Esophagus (tissue), 2 donors: ENCODE measurements at regions not wholly inside any gene's neighbourhood (a gene's known extent, or its start where the extent isn't known, plus 50 kb on each side); places are given as distances from the start of the nearest gene placed in this dataset.

Experiments used
- H3K27ac ChIP-seq, 2 donors: one replicate each; pipeline ENCODE4 v1.5.1; 2013; ENCODE audit warnings: low read depth in 2 of 2, mild to moderate bottlenecking in 2 of 2, inconsistent platforms in 1 of 2, low read length in 1 of 2, moderate library complexity in 1 of 2
- H3K27me3 ChIP-seq, 2 donors: one replicate each; pipeline ENCODE4 v1.6.1; 2013; ENCODE audit warnings: low read length in 2 of 2, control low read depth in 1 of 2, mild to moderate bottlenecking in 1 of 2; ENCODE audit not compliant: insufficient read depth in 2 of 2, control insufficient read depth in 1 of 2
- H3K36me3 ChIP-seq, 2 donors: one replicate each; pipeline ENCODE4 v1.6.1; 2013; ENCODE audit warnings: low read length in 1 of 2; ENCODE audit not compliant: control insufficient read depth in 2 of 2, insufficient read depth in 2 of 2
- H3K4me1 ChIP-seq, 2 donors: one replicate each; pipeline ENCODE4 v1.6.1; 2013; ENCODE audit warnings: low read length in 1 of 2; ENCODE audit not compliant: control insufficient read depth in 2 of 2, insufficient read depth in 2 of 2
- H3K4me3 ChIP-seq, 2 donors: one replicate each; pipeline ENCODE4 v1.5.1; 2013; ENCODE audit warnings: low read length in 2 of 2, mild to moderate bottlenecking in 2 of 2, low read depth in 1 of 2, moderate library complexity in 1 of 2
- H3K9me3 ChIP-seq, 2 donors: one replicate each; pipeline ENCODE4 v1.6.1; 2013; ENCODE audit warnings: mild to moderate bottlenecking in 2 of 2, low read depth in 1 of 2, low read length in 1 of 2, moderate library complexity in 1 of 2; ENCODE audit not compliant: control insufficient read depth in 2 of 2, insufficient read depth in 1 of 2
- WGBS, 2 donors: extraction: QIAGEN DNeasy Blood & Tissue Kit; methylation state at CpG; one replicate each; pipeline ENCODE4 v1.1.7; 2013; 5-methylcytosine and 5-hydroxymethylcytosine counted together
- donor health status: healthy with polysubstance abuse.
- donor health status: Bipolar disorder and iron deficiency.

- H3K27me3 ChIP-seq, result no peaks in the 10 kb centered on the region
- H3K4me3 ChIP-seq, result no peak overlapping the region
- H3K27ac ChIP-seq, result no peak overlapping the region
- H3K4me1 ChIP-seq, result peaks cover 3 to 5% of the 10 kb centered on the region in 2 donors
- 83 to 89% methylated on average over 12 of the region's 12 CpGs for WGBS, 2 donors
- no peaks in the 10 kb centered on the region for H3K36me3 ChIP-seq
- no peaks in the 10 kb centered on the region for H3K9me3 ChIP-seq
Observed at GRCh38 chr16:80062361-80063030, 462.0 kb upstream of the MAF start.

DNA sequence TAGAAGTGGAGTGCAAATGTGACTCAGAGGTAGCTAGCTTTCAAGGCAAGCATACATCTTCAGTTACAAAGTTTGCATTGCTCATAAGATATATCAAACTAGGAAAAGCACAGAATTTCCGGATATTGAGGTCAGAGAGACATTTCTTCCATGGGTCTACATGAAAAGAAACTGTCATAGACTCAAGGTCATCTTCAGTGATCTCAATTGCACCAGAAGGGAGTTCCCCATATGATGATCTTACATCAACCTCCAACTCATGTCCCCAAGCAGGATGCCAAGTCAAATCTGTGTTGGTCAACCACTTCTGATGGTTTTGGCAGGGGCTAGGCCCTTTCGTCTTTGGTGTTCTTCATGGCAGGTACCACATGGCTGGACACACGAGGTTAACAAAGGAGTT is 459.9 kb upstream of the MAF start:
- H3K27me3 ChIP-seq, result no peaks in the 10 kb centered on the region
- H3K4me3 ChIP-seq, result no peak overlapping the region
- no peaks in the 10 kb centered on the region for H3K36me3 ChIP-seq
- no peaks in the 10 kb centered on the region for H3K9me3 ChIP-seq
- 86 to 88% methylated on average over 3 of the region's 3 CpGs for WGBS, 2 donors
- no peak overlapping the region for H3K27ac ChIP-seq
- H3K4me1 ChIP-seq, result peaks cover 3 to 5% of the 10 kb centered on the region in 2 donors

GRCh38 chr16:80059836-80060235 is 459.3 kb upstream of the MAF start:
- no peak overlapping the region for H3K27ac ChIP-seq

DNA sequence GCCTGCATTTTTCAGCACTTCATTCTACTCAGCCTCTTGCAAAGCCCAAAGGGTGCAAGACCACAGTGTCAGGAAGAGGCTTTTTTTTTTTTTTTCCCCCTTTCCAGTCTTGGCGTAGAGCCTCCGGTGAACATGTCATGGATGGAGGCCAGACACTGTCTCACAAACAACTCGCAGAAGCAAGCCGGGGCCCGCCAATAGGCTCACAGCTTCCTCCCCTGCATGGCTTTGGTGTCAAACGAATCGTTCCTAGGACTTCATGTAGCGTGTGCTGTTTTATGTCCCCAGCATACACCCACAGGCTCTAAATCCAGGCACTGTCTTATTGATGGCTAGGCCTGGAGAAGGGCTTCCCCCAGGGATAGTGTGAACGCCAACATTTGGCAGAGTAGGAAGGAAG is 457.7 kb upstream of the MAF start:
- WGBS, 2 donors, result 22 to 51% methylated on average over 9 of the region's 9 CpGs
- Histone ChIP-seq H3K4me3 (no peak overlapping the region), H3K27me3 (no peaks in the 10 kb centered on the region), H3K4me1 (peaks cover 3 to 5% of the 10 kb centered on the region in 2 donors), H3K9me3 (no peaks in the 10 kb centered on the region), H3K36me3 (no peaks in the 10 kb centered on the region), H3K27ac (peak overlapping the region; percentile 21 to 59)

More at GRCh38 chr16:80059836-80060235, 459.3 kb upstream of the MAF start:
- no peaks in the 10 kb centered on the region for H3K27me3 ChIP-seq
- 28 to 51% methylated on average over 3 of the region's 3 CpGs for WGBS, 2 donors
- no peaks in the 10 kb centered on the region for H3K36me3 ChIP-seq
- no peak overlapping the region for H3K4me3 ChIP-seq
- H3K4me1 ChIP-seq, result peaks cover 3 to 5% of the 10 kb centered on the region in 2 donors
- H3K9me3 ChIP-seq, result no peaks in the 10 kb centered on the region

DNA sequence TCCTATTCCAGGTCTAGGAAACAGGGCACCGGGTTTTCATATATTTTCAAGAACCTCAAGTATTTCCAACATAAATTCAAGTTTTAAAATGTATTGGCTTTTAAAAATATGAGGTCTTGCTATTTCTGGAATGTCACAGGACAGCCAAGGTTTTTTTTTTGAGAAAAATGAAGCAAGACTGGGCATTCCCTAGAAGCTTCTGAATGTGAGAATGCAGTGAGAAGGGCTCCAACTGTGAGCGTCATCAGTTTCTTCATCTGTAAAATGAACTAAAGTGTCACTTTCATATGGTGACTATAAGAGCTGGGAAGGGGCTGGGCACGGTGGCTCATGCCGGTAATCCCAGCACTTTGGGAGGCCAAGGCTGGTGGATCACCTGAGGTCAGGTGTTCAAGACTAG is 455.8 kb upstream of the MAF start:
- WGBS, 2 donors, result 78 to 83% methylated on average over 4 of the region's 4 CpGs
- no peaks in the 10 kb centered on the region for H3K27me3 ChIP-seq
- H3K4me3 ChIP-seq, result no peak overlapping the region
- no peaks in the 10 kb centered on the region for H3K36me3 ChIP-seq
- no peaks in the 10 kb centered on the region for H3K9me3 ChIP-seq
- H3K4me1 ChIP-seq, result peaks cover 0 to 5% of the 10 kb centered on the region in 2 donors
- no peak overlapping the region for H3K27ac ChIP-seq

DNA sequence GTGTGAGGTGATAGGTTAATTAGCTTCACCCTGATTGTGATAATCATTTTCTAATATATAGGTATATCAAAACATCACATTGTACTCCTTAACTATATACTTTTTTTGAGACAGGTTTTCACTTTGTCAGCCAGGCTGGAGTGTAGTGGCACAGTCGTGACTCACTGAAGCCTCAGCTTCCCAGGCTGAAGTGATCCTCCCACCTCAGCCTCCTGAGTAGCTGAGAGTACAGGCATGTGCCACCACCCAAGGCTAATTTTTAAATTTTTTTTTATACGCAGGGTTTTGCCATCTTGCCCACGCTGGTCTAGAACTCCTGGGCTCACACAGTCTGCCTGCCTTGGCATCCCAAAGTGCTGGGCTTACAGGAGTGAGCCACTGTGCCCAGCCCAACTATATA is 455.3 kb upstream of the MAF start:
- no peak overlapping the region for H3K4me3 ChIP-seq
- H3K27me3 ChIP-seq, result no peaks in the 10 kb centered on the region
- H3K36me3 ChIP-seq, result no peaks in the 10 kb centered on the region
- H3K27ac ChIP-seq, result no peak overlapping the region
- peaks cover 0 to 5% of the 10 kb centered on the region in 2 donors for H3K4me1 ChIP-seq
- no peaks in the 10 kb centered on the region for H3K9me3 ChIP-seq
- WGBS, 2 donors, result 84 to 91% methylated on average over 3 of the region's 3 CpGs

- Histone ChIP-seq H3K4me3 (no peak overlapping the region), H3K27me3 (no peaks in the 10 kb centered on the region), H3K36me3 (no peaks in the 10 kb centered on the region), H3K9me3 (no peaks in the 10 kb centered on the region), H3K27ac (no peak overlapping the region), H3K4me1 (peaks cover 0 to 5% of the 10 kb centered on the region in 2 donors)
- WGBS, 2 donors, result 89 to 96% methylated on average over 2 of the region's 2 CpGs
Observed at GRCh38 chr16:80054647-80055046, 454.1 kb upstream of the MAF start.

- Histone ChIP-seq H3K27ac (no peak overlapping the region), H3K9me3 (no peaks in the 10 kb centered on the region), H3K27me3 (no peaks in the 10 kb centered on the region), H3K4me1 (no peaks in the 10 kb centered on the region), H3K36me3 (no peaks in the 10 kb centered on the region), H3K4me3 (no peak overlapping the region)
- 88% methylated on average over 9 of the region's 9 CpGs for WGBS, 2 donors
Observed at GRCh38 chr16:80051040-80051439, 450.5 kb upstream of the MAF start.

DNA sequence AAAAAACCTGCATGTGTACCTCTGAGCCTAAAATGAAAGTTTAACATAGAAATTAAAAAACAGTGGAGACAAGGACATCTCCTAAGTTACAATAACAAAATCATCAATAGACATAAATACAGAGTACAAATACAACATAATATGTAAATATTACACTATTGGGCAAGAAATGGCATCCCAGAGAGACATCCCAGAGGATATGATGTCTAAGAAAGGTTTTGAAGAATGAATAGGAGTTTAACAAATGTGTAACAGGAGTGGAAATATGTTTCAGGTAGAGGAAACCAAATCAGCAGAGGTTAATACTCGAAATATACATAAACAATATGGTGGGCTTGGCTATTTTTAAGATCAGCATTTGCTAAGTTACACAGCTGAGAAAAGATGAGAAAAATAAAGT is 447.7 kb upstream of the MAF start:
- Histone ChIP-seq H3K4me1 (peaks cover 0 to 2% of the 10 kb centered on the region in 2 donors), H3K27ac (no peak overlapping the region), H3K36me3 (no peaks in the 10 kb centered on the region), H3K27me3 (no peaks in the 10 kb centered on the region), H3K9me3 (no peaks in the 10 kb centered on the region), H3K4me3 (no peak overlapping the region)
- 66 to 88% methylated on average over 1 of the region's 1 CpG for WGBS, 2 donors

GRCh38 chr16:80047842-80048241 is 447.3 kb upstream of the MAF start:
- H3K36me3 ChIP-seq, result no peaks in the 10 kb centered on the region
- WGBS, 2 donors, result 51 to 72% methylated on average over 1 of the region's 1 CpG
- H3K4me3 ChIP-seq, result no peak overlapping the region
- no peak overlapping the region for H3K27ac ChIP-seq
- peaks cover 0 to 2% of the 10 kb centered on the region in 2 donors for H3K4me1 ChIP-seq
- no peaks in the 10 kb centered on the region for H3K27me3 ChIP-seq
- no peaks in the 10 kb centered on the region for H3K9me3 ChIP-seq
